ENCODE measurements at regions not wholly inside any gene's neighbourhood (a gene's known extent, or its start where the extent isn't known, plus 50 kb on each side); places are given as distances from the start of the nearest gene placed in this dataset.
"Not testable (repeated sequence)": the region's sequence is repeated elsewhere in the genome, so short reads cannot be mapped to it uniquely, and the experiment has no call there.

- in situ Hi-C loops (cut with MboI): no loop called here
- H3K79me2 ChIP-seq (ENCODE audit: insufficient read depth): no peaks in the 10 kb centered on the region
- DNase-seq: no peak
- no peaks in the 10 kb centered on the region for H3F3A ChIP-seq (ENCODE audit: insufficient read depth)
- H3K4me3 ChIP-seq: no peak overlapping the region
- H3K27me3 ChIP-seq (replicated peaks; ENCODE audit: insufficient read depth): no peaks in the 10 kb centered on the region
- no peak overlapping the region for H3K27ac ChIP-seq
- no peaks in the 10 kb centered on the region for H3K4me1 ChIP-seq (ENCODE audit: insufficient read depth)
- 0% methylated on average over 1 of the region's 1 CpG for WGBS, 2 experiments (ENCODE audit: low coverage in 1 of 2, low lambda C conversion rate in 2 of 2, missing lambda C conversion rate in 2 of 2)
- no peak overlapping the region for H3K4me2 ChIP-seq (ENCODE audit: unreplicated experiment)
- no peaks in the 10 kb centered on the region for H4K20me1 ChIP-seq (ENCODE audit: insufficient read depth)
- no peaks in the 10 kb centered on the region for H3K9me3 ChIP-seq (ENCODE audit: low read depth)
- no peak overlapping the region for H3K9ac ChIP-seq
- H2AFZ ChIP-seq: no peak overlapping the region
- H3K9me2 ChIP-seq (ENCODE audit: insufficient read depth): no peaks in the 10 kb centered on the region
- no peaks in the 10 kb centered on the region for H3K36me3 ChIP-seq (ENCODE audit: low read depth)
- no peak for TF ChIP-seq EZH2 (IDR thresholded peaks at IDR 0.05; ENCODE audit: insufficient read depth, poor library complexity, severe bottlenecking)
- no peak for TF ChIP-seq EZH2phosphoT487 (IDR thresholded peaks at IDR 0.05; ENCODE audit: insufficient read depth, low read depth)
Observed at GRCh38 chr4:135497563-135498152, 1296.1 kb upstream of the PABPC4L start.

DNA sequence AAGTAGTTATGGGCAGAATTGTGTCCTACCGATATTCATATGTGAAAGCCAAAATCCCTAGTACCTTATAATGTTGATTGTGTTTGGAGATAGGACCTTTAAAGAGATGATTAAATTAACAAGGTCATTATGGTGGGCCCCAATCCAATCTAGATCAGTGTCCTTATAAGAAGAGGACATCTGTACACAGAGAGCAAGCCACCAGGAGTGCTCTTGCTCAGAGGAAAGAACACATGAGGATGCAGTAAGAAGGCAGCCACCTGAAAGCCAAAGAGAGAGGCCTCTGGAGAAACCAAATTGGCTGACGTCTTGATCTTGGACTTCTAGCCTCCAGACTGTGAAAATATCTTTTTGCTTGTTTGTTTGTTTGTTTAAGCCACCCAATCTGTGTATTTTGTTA is 1290.8 kb upstream of the PABPC4L start:
- DNase-seq: no peak
- no peak overlapping the region for H3K27ac ChIP-seq
- TF ChIP-seq EZH2phosphoT487 (IDR thresholded peaks at IDR 0.05; ENCODE audit: insufficient read depth, low read depth): no peak
- TF ChIP-seq EZH2 (IDR thresholded peaks at IDR 0.05; ENCODE audit: insufficient read depth, poor library complexity, severe bottlenecking): no peak
- H3K9ac ChIP-seq: no peak overlapping the region
- no peaks in the 10 kb centered on the region for H3K9me2 ChIP-seq (ENCODE audit: insufficient read depth)
- in situ Hi-C loops (cut with MboI): no loop called here
- no peaks in the 10 kb centered on the region for H3K27me3 ChIP-seq (replicated peaks; ENCODE audit: insufficient read depth)
- H3K79me2 ChIP-seq (ENCODE audit: insufficient read depth): no peaks in the 10 kb centered on the region
- H3K9me3 ChIP-seq (ENCODE audit: low read depth): no peaks in the 10 kb centered on the region
- no peak overlapping the region for H3K4me2 ChIP-seq (ENCODE audit: unreplicated experiment)
- H4K20me1 ChIP-seq (ENCODE audit: insufficient read depth): no peaks in the 10 kb centered on the region
- 5 to 15% methylated on average over 2 of the region's 2 CpGs for WGBS, 2 experiments (ENCODE audit: low coverage in 1 of 2, low lambda C conversion rate in 2 of 2, missing lambda C conversion rate in 2 of 2)
- no peaks in the 10 kb centered on the region for H3K4me1 ChIP-seq (ENCODE audit: insufficient read depth)
- H3K36me3 ChIP-seq (ENCODE audit: low read depth): no peaks in the 10 kb centered on the region
- no peak overlapping the region for H3K4me3 ChIP-seq
- no peak overlapping the region for H2AFZ ChIP-seq
- no peaks in the 10 kb centered on the region for H3F3A ChIP-seq (ENCODE audit: insufficient read depth)

GRCh38 chr4:135485371-135485770 is 1283.8 kb upstream of the PABPC4L start:
- H3K9me3 ChIP-seq (ENCODE audit: low read depth): peaks cover 6% of the 10 kb centered on the region
- no peaks in the 10 kb centered on the region for H3K9me2 ChIP-seq (ENCODE audit: insufficient read depth)
- WGBS, 2 experiments (ENCODE audit: low coverage in 1 of 2, low lambda C conversion rate in 2 of 2, missing lambda C conversion rate in 2 of 2): 25 to 30% methylated on average over 4 of the region's 4 CpGs
- in situ Hi-C loops (cut with MboI): no loop called here
- no peaks in the 10 kb centered on the region for H3F3A ChIP-seq (ENCODE audit: insufficient read depth)
- no peaks in the 10 kb centered on the region for H3K36me3 ChIP-seq (ENCODE audit: low read depth)
- no peaks in the 10 kb centered on the region for H3K79me2 ChIP-seq (ENCODE audit: insufficient read depth)
- TF ChIP-seq EZH2 (IDR thresholded peaks at IDR 0.05; ENCODE audit: insufficient read depth, poor library complexity, severe bottlenecking) (no peak), EZH2phosphoT487 (IDR thresholded peaks at IDR 0.05; ENCODE audit: insufficient read depth, low read depth) (no peak)
- H2AFZ ChIP-seq: no peak overlapping the region
- no peak overlapping the region for H3K27ac ChIP-seq
- H3K27me3 ChIP-seq (replicated peaks; ENCODE audit: insufficient read depth): no peaks in the 10 kb centered on the region
- no peaks in the 10 kb centered on the region for H3K4me1 ChIP-seq (ENCODE audit: insufficient read depth)
- no peak overlapping the region for H3K4me2 ChIP-seq (ENCODE audit: unreplicated experiment)
- no peak overlapping the region for H3K4me3 ChIP-seq
- H3K9ac ChIP-seq: no peak overlapping the region
- DNase-seq: no peak
- H4K20me1 ChIP-seq (ENCODE audit: insufficient read depth): no peaks in the 10 kb centered on the region

DNA sequence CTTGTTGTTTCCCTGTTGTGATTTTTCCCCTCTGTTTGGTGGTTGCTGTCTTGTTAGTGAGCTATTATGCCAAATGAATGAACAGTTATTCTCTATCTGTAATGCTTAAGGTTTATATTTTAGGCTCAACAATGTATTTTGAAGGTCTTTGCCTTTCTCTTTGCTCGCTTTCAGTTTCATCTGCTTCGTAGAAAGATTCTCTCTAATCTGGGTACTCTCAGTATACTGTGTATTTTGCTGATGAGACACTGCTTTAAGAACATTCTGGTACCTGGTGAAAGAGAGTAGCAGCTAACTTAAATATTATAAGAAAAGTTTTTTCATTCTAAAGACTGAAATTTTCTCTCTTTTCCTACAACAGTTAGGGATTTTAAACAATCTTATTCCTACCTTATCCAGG is 1274.7 kb upstream of the PABPC4L start:
- Histone ChIP-seq H3K79me2 (ENCODE audit: insufficient read depth) (no peaks in the 10 kb centered on the region), H3F3A (ENCODE audit: insufficient read depth) (no peaks in the 10 kb centered on the region), H3K4me1 (ENCODE audit: insufficient read depth) (no peaks in the 10 kb centered on the region), H2AFZ (no peak overlapping the region), H3K27me3 (replicated peaks; ENCODE audit: insufficient read depth) (no peaks in the 10 kb centered on the region), H3K9me2 (ENCODE audit: insufficient read depth) (no peaks in the 10 kb centered on the region), H3K9me3 (ENCODE audit: low read depth) (no peaks in the 10 kb centered on the region), H3K9ac (no peak overlapping the region), H4K20me1 (ENCODE audit: insufficient read depth) (no peaks in the 10 kb centered on the region), H3K4me3 (no peak overlapping the region), H3K27ac (no peak overlapping the region), H3K36me3 (ENCODE audit: low read depth) (no peaks in the 10 kb centered on the region), H3K4me2 (ENCODE audit: unreplicated experiment) (no peak overlapping the region)
- in situ Hi-C loops (cut with MboI): no loop called here
- TF ChIP-seq EZH2phosphoT487 (IDR thresholded peaks at IDR 0.05; ENCODE audit: insufficient read depth, low read depth) (no peak), EZH2 (IDR thresholded peaks at IDR 0.05; ENCODE audit: insufficient read depth, poor library complexity, severe bottlenecking) (no peak)
- 8 to 9% methylated on average over 2 of the region's 2 CpGs for WGBS, 2 experiments (ENCODE audit: low coverage in 1 of 2, low lambda C conversion rate in 2 of 2, missing lambda C conversion rate in 2 of 2)
- no peak for DNase-seq

DNA sequence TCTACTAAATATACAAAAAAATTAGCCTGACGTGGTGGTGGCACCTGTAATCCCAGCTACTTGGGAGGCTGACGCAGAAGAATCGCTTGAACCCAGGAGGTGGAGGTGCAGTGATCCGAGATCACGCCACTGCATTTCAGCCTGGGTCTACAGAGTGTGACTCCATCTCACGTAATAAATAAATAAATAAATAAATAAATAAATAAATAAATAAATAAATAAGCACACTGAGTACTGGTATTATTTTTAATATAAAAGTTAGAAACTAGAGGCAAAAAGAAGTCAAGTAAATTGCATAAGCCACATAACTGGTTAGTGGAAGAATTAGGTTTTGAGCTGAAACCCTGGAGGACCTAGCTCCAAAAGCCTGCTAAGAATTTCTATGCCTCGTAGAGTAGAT is 1262.7 kb upstream of the PABPC4L start:
- Histone ChIP-seq H4K20me1 (ENCODE audit: insufficient read depth) (no peaks in the 10 kb centered on the region), H3K9ac (no peak overlapping the region), H3K36me3 (ENCODE audit: low read depth) (no peaks in the 10 kb centered on the region), H3K27ac (no peak overlapping the region), H3K9me2 (ENCODE audit: insufficient read depth) (no peaks in the 10 kb centered on the region), H3K4me3 (no peak overlapping the region), H3K9me3 (ENCODE audit: low read depth) (no peaks in the 10 kb centered on the region), H2AFZ (no peak overlapping the region), H3K27me3 (replicated peaks; ENCODE audit: insufficient read depth) (no peaks in the 10 kb centered on the region), H3K79me2 (ENCODE audit: insufficient read depth) (no peaks in the 10 kb centered on the region), H3F3A (ENCODE audit: insufficient read depth) (no peaks in the 10 kb centered on the region), H3K4me2 (ENCODE audit: unreplicated experiment) (no peak overlapping the region), H3K4me1 (ENCODE audit: insufficient read depth) (no peaks in the 10 kb centered on the region)
- DNase-seq: no peak
- in situ Hi-C loops (cut with MboI): no loop called here
- 26 to 33% methylated on average over 7 of the region's 7 CpGs for WGBS, 2 experiments (ENCODE audit: low coverage in 1 of 2, low lambda C conversion rate in 2 of 2, missing lambda C conversion rate in 2 of 2)
- TF ChIP-seq EZH2phosphoT487 (IDR thresholded peaks at IDR 0.05; ENCODE audit: insufficient read depth, low read depth) (no peak), EZH2 (IDR thresholded peaks at IDR 0.05; ENCODE audit: insufficient read depth, poor library complexity, severe bottlenecking) (no peak)

DNA sequence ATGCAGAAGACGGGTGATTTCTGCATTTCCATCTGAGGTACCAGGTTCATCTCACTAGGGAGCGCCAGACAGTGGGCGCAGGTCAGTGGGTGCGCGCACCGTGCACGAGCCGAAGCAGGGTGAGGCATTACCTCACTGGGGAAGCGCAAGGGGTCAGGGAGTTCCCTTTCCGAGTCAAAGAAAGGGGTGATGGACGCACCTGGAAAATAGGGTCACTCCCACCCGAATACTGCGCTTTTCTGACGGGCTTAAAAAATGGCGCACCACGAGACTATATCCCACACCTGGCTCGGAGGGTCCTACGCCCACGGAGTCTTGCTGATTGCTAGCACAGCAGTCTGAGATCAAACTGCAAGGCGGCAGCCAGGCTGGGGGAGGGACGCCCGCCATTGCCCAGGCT is 1246.0 kb upstream of the PABPC4L start:
- H3K9me2 ChIP-seq (ENCODE audit: insufficient read depth); H3K36me3 ChIP-seq (ENCODE audit: low read depth); in situ Hi-C loops (cut with MboI); H3K27me3 ChIP-seq (replicated peaks; ENCODE audit: insufficient read depth); DNase-seq; H2AFZ ChIP-seq; H3K9ac ChIP-seq; H3K79me2 ChIP-seq (ENCODE audit: insufficient read depth); H3K9me3 ChIP-seq (ENCODE audit: low read depth); H3K27ac ChIP-seq; H3K4me3 ChIP-seq; H3F3A ChIP-seq (ENCODE audit: insufficient read depth); H4K20me1 ChIP-seq (ENCODE audit: insufficient read depth); H3K4me2 ChIP-seq (ENCODE audit: unreplicated experiment); H3K4me1 ChIP-seq (ENCODE audit: insufficient read depth): not testable (repeated sequence)
- 71 to 74% methylated on average over 19 to 20 of the region's 22 CpGs for WGBS, 2 experiments (ENCODE audit: low coverage in 1 of 2, low lambda C conversion rate in 2 of 2, missing lambda C conversion rate in 2 of 2)

Measured in GM23248 (cell line).